Transverse colon (tissue), 4 donors: ENCODE measurements at regions not wholly inside any gene's neighbourhood (a gene's known extent, or its start where the extent isn't known, plus 50 kb on each side); places are given as distances from the start of the nearest gene placed in this dataset.
"Not testable (repeated sequence)": the region's sequence is repeated elsewhere in the genome, so short reads cannot be mapped to it uniquely, and the experiment has no call there.

ENCODE experiments used
- DNase-seq: peaks from one replicate; pipeline ENCODE4 v3.0.0-alpha.2; 2019
- H3K27ac ChIP-seq, 4 donors: fragments of 200-600 bp; sonication (generic); 2 replicates each; pipeline ENCODE4 v1.5.1; 2016 to 2018; ENCODE audit warnings: inconsistent platforms in 4 of 4
- H3K27me3 ChIP-seq: fragments of 200-600 bp; sonication (generic); 2 replicates; pipeline ENCODE4 v1.5.1; 2017; ENCODE audit warnings: inconsistent platforms
- H3K36me3 ChIP-seq, 4 donors: fragments of 200-600 bp; sonication (generic); 2 replicates each; pipeline ENCODE4 v1.5.1; 2017 to 2019; ENCODE audit warnings: inconsistent platforms in 4 of 4
- H3K4me1 ChIP-seq, 4 donors: fragments of 200-600 bp; sonication (generic); 2 replicates each; pipeline ENCODE4 v1.5.1; 2017 to 2020; ENCODE audit warnings: inconsistent platforms in 4 of 4
- H3K4me3 ChIP-seq, 4 donors: fragments of 200-600 bp; sonication (generic); 1 replicate in 1 of 4; 2 replicates in 3 of 4; pipeline versions ENCODE4 v1.5.1 to v1.6.1; 2017 to 2019; ENCODE audit warnings: inconsistent platforms in 4 of 4
- H3K9me3 ChIP-seq, 2 donors: fragments of 200-600 bp; sonication (generic); 2 replicates each; pipeline ENCODE4 v1.5.1; 2017 to 2019; ENCODE audit warnings: inconsistent platforms in 2 of 2
- EP300 ChIP-seq: sonication (generic); formaldehyde crosslinking; IDR thresholded peaks from one replicate; pipeline ENCODE4 v1.6.1; 2017; ENCODE audit warnings: antibody characterized with exemption, low read depth
- POLR2A ChIP-seq: fragments of 450-650 bp; IDR thresholded peaks from one replicate; pipeline ENCODE4 v1.6.1; 2016; ENCODE audit warnings: antibody characterized with exemption, mild to moderate bottlenecking, moderate library complexity
- POLR2AphosphoS5 ChIP-seq, 3 donors: sonication (generic); formaldehyde crosslinking; IDR thresholded peaks; one replicate each; pipeline ENCODE4 v1.6.1; 2016; ENCODE audit warnings: antibody characterized with exemption in 3 of 3
- WGBS, 2 donors: methylation state at CpG; one replicate each; pipeline ENCODE4 v1.1.5; 2018; ENCODE audit warnings: low coverage in 1 of 2; 5-methylcytosine and 5-hydroxymethylcytosine counted together
- in situ Hi-C, 4 donors: fragments of 200-750 bp; cut with MboI; loops; one replicate each; pipeline versions ENCODE4 v1.15.0 to v1.15.1; 2017; ENCODE audit warnings: low sequenced_read_pairs in 3 of 4, low pct_ligation_motif_present in 1 of 4, low pct_unique_long_range_greater_than_20kb in 1 of 4
- intact Hi-C: fragments of 100-400 bp; cut with DNase I; formaldehyde crosslinking; loops from one replicate; pipeline ENCODE4 v1.15.1; 2023; ENCODE audit warnings: low total_unique reads
- TF ChIP-seq, protein P1 (sequence below), 5 experiments: fragments of 200-600 bp in 3 of 5; fragments of 450-650 bp in 2 of 5; sonication (generic) in 3 of 5; IDR thresholded peaks; 1 replicate in 2 of 5; 2 replicates in 3 of 5; pipeline ENCODE4 v1.5.1; 2016 to 2017; ENCODE audit warnings: antibody characterized with exemption in 5 of 5, inconsistent platforms in 3 of 5, mild to moderate bottlenecking in 2 of 5, moderate library complexity in 1 of 5

DNA sequence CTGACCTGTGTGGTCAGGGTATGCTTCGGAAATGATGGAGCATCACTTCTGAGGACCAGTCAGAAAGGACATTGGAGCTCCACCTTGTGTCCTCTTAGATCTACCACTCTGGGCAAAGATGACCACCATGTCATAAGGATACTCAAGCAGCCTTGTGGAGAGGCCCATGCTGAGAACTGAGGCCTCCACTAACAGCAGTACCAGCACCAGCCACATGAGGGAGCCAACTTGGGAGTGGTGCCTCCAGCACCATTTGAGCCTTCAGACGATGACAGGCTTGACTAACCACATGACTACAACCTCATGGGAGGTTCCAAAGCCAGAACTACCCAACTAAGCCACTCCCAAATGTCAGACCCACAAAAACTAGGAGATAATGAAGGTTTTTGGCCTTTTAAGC is 116.0 kb downstream of the NPTX2 start:
- WGBS, 2 donors = 70% methylated on average over 2 of the region's 2 CpGs; no CpG with 5 or more reads in 1 of the 2 donors
- DNase-seq = peak; percentile 19
- in situ Hi-C loops = no loop called here

GRCh38 chr7:98735801-98736200 is 118.7 kb downstream of the NPTX2 start:
- no peaks in the 10 kb centered on the region for H3K27me3 ChIP-seq
- DNase-seq = no peak
- H3K36me3 ChIP-seq = no peaks in the 10 kb centered on the region
- intact Hi-C loops = no loop called here
- no peak overlapping the region for H3K4me3 ChIP-seq
- no peaks in the 10 kb centered on the region for H3K9me3 ChIP-seq
- WGBS, 2 donors = 83 to 90% methylated on average over 2 to 14 of the region's 14 CpGs
- no peak overlapping the region for H3K27ac ChIP-seq
- no peaks in the 10 kb centered on the region for H3K4me1 ChIP-seq
- in situ Hi-C loops = no loop called here
- TF ChIP-seq POLR2A = no peak
- no peak for TF ChIP-seq EP300

More for the DNA sequence above, 116.0 kb downstream of the NPTX2 start:
- Histone ChIP-seq H3K4me1 (no peaks in the 10 kb centered on the region), H3K27ac (no peak overlapping the region), H3K27me3 (peaks cover 16% of the 10 kb centered on the region), H3K36me3 (no peaks in the 10 kb centered on the region), H3K4me3 (no peak overlapping the region), H3K9me3 (no peaks in the 10 kb centered on the region)
- intact Hi-C loops = no loop called here
- TF ChIP-seq, protein P1, sequence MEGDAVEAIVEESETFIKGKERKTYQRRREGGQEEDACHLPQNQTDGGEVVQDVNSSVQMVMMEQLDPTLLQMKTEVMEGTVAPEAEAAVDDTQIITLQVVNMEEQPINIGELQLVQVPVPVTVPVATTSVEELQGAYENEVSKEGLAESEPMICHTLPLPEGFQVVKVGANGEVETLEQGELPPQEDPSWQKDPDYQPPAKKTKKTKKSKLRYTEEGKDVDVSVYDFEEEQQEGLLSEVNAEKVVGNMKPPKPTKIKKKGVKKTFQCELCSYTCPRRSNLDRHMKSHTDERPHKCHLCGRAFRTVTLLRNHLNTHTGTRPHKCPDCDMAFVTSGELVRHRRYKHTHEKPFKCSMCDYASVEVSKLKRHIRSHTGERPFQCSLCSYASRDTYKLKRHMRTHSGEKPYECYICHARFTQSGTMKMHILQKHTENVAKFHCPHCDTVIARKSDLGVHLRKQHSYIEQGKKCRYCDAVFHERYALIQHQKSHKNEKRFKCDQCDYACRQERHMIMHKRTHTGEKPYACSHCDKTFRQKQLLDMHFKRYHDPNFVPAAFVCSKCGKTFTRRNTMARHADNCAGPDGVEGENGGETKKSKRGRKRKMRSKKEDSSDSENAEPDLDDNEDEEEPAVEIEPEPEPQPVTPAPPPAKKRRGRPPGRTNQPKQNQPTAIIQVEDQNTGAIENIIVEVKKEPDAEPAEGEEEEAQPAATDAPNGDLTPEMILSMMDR (IDR thresholded peaks at IDR 0.05) = peak in 2 of 5 experiments; percentile 27 to 28
- TF ChIP-seq EP300 = no peak

- H3K9me3 ChIP-seq, in situ Hi-C loops, DNase-seq, H3K4me1 ChIP-seq, H3K27ac ChIP-seq, H3K4me3 ChIP-seq, intact Hi-C loops, H3K36me3 ChIP-seq, H3K27me3 ChIP-seq: not testable (repeated sequence)
- WGBS, 2 donors = 88 to 92% methylated on average over 5 to 9 of the region's 9 CpGs
These were observed 119.4 kb downstream of the NPTX2 start for GRCh38 chr7:98736461-98736860.

- no peak overlapping the region for H3K27ac ChIP-seq
- no peak for DNase-seq
- TF ChIP-seq EP300 = no peak
- no peak for TF ChIP-seq POLR2A
- no peak for TF ChIP-seq POLR2AphosphoS5 (IDR thresholded peaks at IDR 0.05)
- TF ChIP-seq, protein P1 (IDR thresholded peaks at IDR 0.05) = no peak
- H3K9me3 ChIP-seq = no peaks in the 10 kb centered on the region
- H3K36me3 ChIP-seq = no peaks in the 10 kb centered on the region
- H3K27me3 ChIP-seq = no peaks in the 10 kb centered on the region
- intact Hi-C loops (no loop called here), in situ Hi-C loops (no loop called here)
- 78 to 82% methylated on average over 5 to 8 of the region's 8 CpGs for WGBS, 2 donors
- H3K4me1 ChIP-seq = no peaks in the 10 kb centered on the region
- no peak overlapping the region for H3K4me3 ChIP-seq
These were observed 120.1 kb downstream of the NPTX2 start for GRCh38 chr7:98737176-98737575.

DNA sequence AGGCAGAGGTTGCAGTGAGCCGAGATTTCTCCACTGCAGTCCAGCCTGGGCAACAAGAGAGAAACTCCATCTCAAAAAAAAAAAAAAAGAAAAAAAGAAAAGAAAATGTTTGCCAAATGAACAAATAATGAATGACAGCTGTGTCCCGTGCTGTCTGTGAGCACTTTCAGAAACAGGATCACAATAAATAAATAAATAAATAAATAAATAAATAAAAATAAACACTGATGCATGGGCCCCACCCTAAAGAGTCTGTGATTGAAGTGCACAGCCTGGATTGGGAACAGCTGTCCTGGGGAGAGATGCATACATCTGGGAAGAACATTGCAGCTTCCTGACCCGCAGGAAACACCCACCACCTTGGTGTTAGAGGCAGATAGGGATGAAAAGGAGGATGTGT is 123.6 kb downstream of the NPTX2 start:
- Histone ChIP-seq H3K9me3 (no peaks in the 10 kb centered on the region), H3K27ac (no peak overlapping the region), H3K4me1 (no peaks in the 10 kb centered on the region), H3K36me3 (no peaks in the 10 kb centered on the region), H3K4me3 (no peak overlapping the region), H3K27me3 (no peaks in the 10 kb centered on the region)
- TF ChIP-seq EP300 (no peak), POLR2AphosphoS5 (IDR thresholded peaks at IDR 0.05) (no peak), POLR2A (no peak)
- TF ChIP-seq, protein P1 (IDR thresholded peaks at IDR 0.05) = no peak
- intact Hi-C loops = no loop called here
- DNase-seq = no peak
- 37 to 71% methylated on average over 2 to 3 of the region's 3 CpGs for WGBS, 2 donors
- in situ Hi-C loops = loop anchor here in 3 of 4 donors (5.0 to 10.0 kb wide), 2 partner anchors 306 to 308 kb away; no protein-coding TSS in a partner anchor
